Neural progenitor cell (in vitro differentiated cells): ENCODE measurements at regions not wholly inside any gene's neighbourhood (a gene's known extent, or its start where the extent isn't known, plus 50 kb on each side); places are given as distances from the start of the nearest gene placed in this dataset.

Experiments used
- CTCF ChIP-seq: fragments of 200-600 bp; sonication (generic); IDR thresholded peaks from 2 replicates; pipeline ENCODE4 v1.5.1; 2017; ENCODE audit warnings: antibody characterized with exemption, mild to moderate bottlenecking
- EZH2 ChIP-seq: fragments of 200-600 bp; sonication (generic); IDR thresholded peaks from 2 replicates; pipeline ENCODE4 v1.6.1; 2017; ENCODE audit warnings: antibody characterized with exemption, mild to moderate bottlenecking, moderate library complexity

- no peak for TF ChIP-seq CTCF
- no peak for TF ChIP-seq EZH2
Observed at GRCh38 chr7:17084166-17084475, 202.3 kb upstream of the AGR3 start.
